CD4-positive, alpha-beta memory T cell (primary cell): ENCODE measurements at regions not wholly inside any gene's neighbourhood (a gene's known extent, or its start where the extent isn't known, plus 50 kb on each side); places are given as distances from the start of the nearest gene placed in this dataset.

ENCODE experiments used
- CTCF ChIA-PET: fragments of 350-600 bp; sonication (Branson Sonifier 250); formaldehyde crosslinking; loops from one replicate; lab custom pipeline; 2021; ENCODE audit warnings: inconsistent platforms; ENCODE audit not compliant: partially characterized antibody; lab: Charles Lee
- POLR2A ChIA-PET: fragments of 350-600 bp; sonication (Branson Sonifier 250); formaldehyde crosslinking; loops from one replicate; lab custom pipeline; 2021; ENCODE audit not compliant: partially characterized antibody; lab: Charles Lee
- DNase-seq, 5 donors: peaks; one replicate each; pipeline versions ENCODE4 v3.0.0 to v3.0.0-alpha.2; 2020 to 2022; ENCODE audit warnings: mixed read lengths in 1 of 5
- H3K27ac ChIP-seq: one replicate; pipeline ENCODE4 v1.7.0; 2013; ENCODE audit warnings: low read depth, low read length
- H3K27me3 ChIP-seq: 2 replicates; pipeline ENCODE4 v1.7.0; 2013; ENCODE audit warnings: mild to moderate bottlenecking, low read length, moderate library complexity; ENCODE audit not compliant: insufficient read depth
- H3K36me3 ChIP-seq: 2 replicates; pipeline ENCODE4 v1.7.0; 2013; ENCODE audit warnings: mild to moderate bottlenecking, low read length, moderate library complexity; ENCODE audit not compliant: insufficient read depth
- H3K4me1 ChIP-seq: 2 replicates; pipeline ENCODE4 v1.7.0; 2013; ENCODE audit warnings: mild to moderate bottlenecking, low read length, moderate library complexity; ENCODE audit not compliant: insufficient read depth
- H3K4me3 ChIP-seq, 2 donors: one replicate each; pipeline ENCODE4 v1.7.0; 2013; ENCODE audit warnings: low read length in 2 of 2, mild to moderate bottlenecking in 1 of 2
- H3K9me3 ChIP-seq, 2 donors: one replicate each; pipeline ENCODE4 v1.7.0; 2013; ENCODE audit warnings: low read length in 2 of 2, control low read depth in 1 of 2; ENCODE audit not compliant: control insufficient read depth in 1 of 2
- H3K27ac Mint-ChIP-seq, 7 donors: one replicate each; pipeline ENCODE4 v1.8.0; 2020 to 2021; ENCODE audit warnings: mixed read lengths in 7 of 7, mild to moderate bottlenecking in 6 of 7, inconsistent platforms in 3 of 7, moderate library complexity in 3 of 7
- H3K27me3 Mint-ChIP-seq, 2 donors: one replicate each; pipeline ENCODE4 v1.8.0; 2020 to 2021; ENCODE audit warnings: mixed read lengths in 2 of 2
- H3K36me3 Mint-ChIP-seq, 2 donors: one replicate each; pipeline ENCODE4 v1.8.0; 2020 to 2021; ENCODE audit warnings: mixed read lengths in 2 of 2, inconsistent platforms in 1 of 2, mild to moderate bottlenecking in 1 of 2
- H3K4me1 Mint-ChIP-seq, 4 donors: one replicate each; pipeline ENCODE4 v1.8.0; 2020 to 2021; ENCODE audit warnings: mixed read lengths in 4 of 4, mild to moderate bottlenecking in 1 of 4
- H3K4me3 Mint-ChIP-seq, 8 donors: one replicate each; pipeline ENCODE4 v1.8.0; 2020 to 2021; ENCODE audit warnings: mixed read lengths in 8 of 8, mild to moderate bottlenecking in 7 of 8, moderate library complexity in 6 of 8, inconsistent platforms in 3 of 8
- H3K9me3 Mint-ChIP-seq, 8 donors: one replicate each; pipeline ENCODE4 v1.8.0; 2020 to 2021; ENCODE audit warnings: mixed read lengths in 8 of 8, mild to moderate bottlenecking in 5 of 8, inconsistent platforms in 3 of 8, moderate library complexity in 1 of 8
- intact Hi-C: fragments of 100-400 bp; cut with micrococcal nuclease; formaldehyde crosslinking; loops from one replicate; pipeline ENCODE4 v1.15.1; 2023

- POLR2A ChIA-PET: no interaction called here
Measured at GRCh38 chr6:80673367-80673766, 566.9 kb downstream of the BCKDHB start.

DNA sequence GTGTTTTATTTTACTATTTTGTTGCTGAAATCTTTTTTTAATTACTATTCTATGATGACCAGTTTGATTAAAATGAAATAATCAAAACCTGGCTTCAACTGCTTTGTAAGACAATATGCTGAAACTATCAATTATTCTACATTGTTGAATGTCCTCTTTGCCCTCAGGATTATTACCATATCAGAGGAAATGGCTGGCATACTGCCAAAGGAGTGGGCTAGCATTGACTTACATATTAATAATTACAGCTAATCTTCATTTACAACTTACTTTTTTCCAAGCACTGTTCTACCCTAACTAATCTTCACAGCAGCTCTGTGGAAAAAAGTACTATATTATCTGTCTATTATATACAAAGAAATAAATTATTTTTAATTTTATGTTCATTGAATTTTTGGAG is 560.5 kb downstream of the BCKDHB start:
- no peaks in the 10 kb centered on the region for H3K36me3 ChIP-seq
- H3K4me3 ChIP-seq: no peak overlapping the region
- no peaks in the 10 kb centered on the region for H3K27me3 Mint-ChIP-seq
- H3K4me3 Mint-ChIP-seq: no peak overlapping the region
- no peaks in the 10 kb centered on the region for H3K27me3 ChIP-seq
- ChIA-PET CTCF (no interaction called here), POLR2A (no interaction called here)
- H3K9me3 Mint-ChIP-seq: peaks cover 0 to 4% (median under 1%) of the 10 kb centered on the region in 8 donors
- intact Hi-C loops: no loop called here
- H3K27ac Mint-ChIP-seq: no peak overlapping the region
- H3K9me3 ChIP-seq: no peaks in the 10 kb centered on the region
- no peak for DNase-seq
- no peaks in the 10 kb centered on the region for H3K4me1 ChIP-seq
- no peaks in the 10 kb centered on the region for H3K36me3 Mint-ChIP-seq
- H3K4me1 Mint-ChIP-seq: no peaks in the 10 kb centered on the region
- no peak overlapping the region for H3K27ac ChIP-seq

More at GRCh38 chr6:80673367-80673766, 566.9 kb downstream of the BCKDHB start:
- no peaks in the 10 kb centered on the region for H3K9me3 ChIP-seq
- DNase-seq: no peak
- intact Hi-C loops: no loop called here
- Mint-ChIP-seq H3K27me3 (no peaks in the 10 kb centered on the region), H3K9me3 (peaks cover 0 to 7% (median 2%) of the 10 kb centered on the region in 8 donors), H3K27ac (no peak overlapping the region), H3K4me1 (no peaks in the 10 kb centered on the region), H3K36me3 (no peaks in the 10 kb centered on the region), H3K4me3 (no peak overlapping the region)
- CTCF ChIA-PET: no interaction called here
- no peaks in the 10 kb centered on the region for H3K4me1 ChIP-seq
- H3K36me3 ChIP-seq: no peaks in the 10 kb centered on the region
- no peaks in the 10 kb centered on the region for H3K27me3 ChIP-seq
- no peak overlapping the region for H3K27ac ChIP-seq
- H3K4me3 ChIP-seq: no peak overlapping the region

- CTCF ChIA-PET: no interaction called here
- no peak for DNase-seq
- no peak overlapping the region for H3K4me3 Mint-ChIP-seq
- POLR2A ChIA-PET: no interaction called here
- H3K36me3 ChIP-seq: no peaks in the 10 kb centered on the region
- no peaks in the 10 kb centered on the region for H3K4me1 ChIP-seq
- H3K27ac ChIP-seq: no peak overlapping the region
- no peaks in the 10 kb centered on the region for H3K4me1 Mint-ChIP-seq
- peaks cover 0 to 5% (median under 1%) of the 10 kb centered on the region in 8 donors for H3K9me3 Mint-ChIP-seq
- no peaks in the 10 kb centered on the region for H3K27me3 Mint-ChIP-seq
- no peaks in the 10 kb centered on the region for H3K36me3 Mint-ChIP-seq
- H3K27ac Mint-ChIP-seq: no peak overlapping the region
- intact Hi-C loops: no loop called here
- H3K9me3 ChIP-seq: no peaks in the 10 kb centered on the region
- no peaks in the 10 kb centered on the region for H3K27me3 ChIP-seq
- no peak overlapping the region for H3K4me3 ChIP-seq
Measured at GRCh38 chr6:80658926-80659325, 552.5 kb downstream of the BCKDHB start.

DNA sequence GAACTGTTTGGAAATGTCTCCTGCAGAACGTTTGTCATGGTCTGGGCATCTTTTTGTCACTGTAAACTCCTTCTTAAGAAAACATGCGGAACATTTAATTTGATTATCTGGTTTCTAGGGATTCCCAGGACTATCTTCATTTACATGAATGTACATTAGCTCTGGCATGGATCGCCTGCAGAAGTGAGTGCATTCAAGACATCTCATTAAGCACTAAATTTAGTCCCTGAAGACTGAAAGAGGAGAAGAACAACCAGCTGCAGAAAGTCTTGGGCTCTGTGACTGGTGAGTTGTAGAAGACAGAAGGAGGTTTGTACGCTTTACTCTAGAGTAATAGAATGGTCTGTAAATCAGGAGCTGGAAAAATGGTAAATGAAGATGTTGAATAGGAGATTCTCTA is 540.7 kb downstream of the BCKDHB start:
- no peak overlapping the region for H3K27ac ChIP-seq
- ChIA-PET POLR2A (no interaction called here), CTCF (no interaction called here)
- H3K4me3 Mint-ChIP-seq: no peak overlapping the region
- H3K27me3 Mint-ChIP-seq: no peaks in the 10 kb centered on the region
- no peak overlapping the region for H3K4me3 ChIP-seq
- no peaks in the 10 kb centered on the region for H3K27me3 ChIP-seq
- H3K9me3 Mint-ChIP-seq: peaks cover 0 to 3% (median 2%) of the 10 kb centered on the region in 8 donors
- no peaks in the 10 kb centered on the region for H3K4me1 ChIP-seq
- H3K9me3 ChIP-seq: no peaks in the 10 kb centered on the region
- no peaks in the 10 kb centered on the region for H3K36me3 Mint-ChIP-seq
- no peak for DNase-seq
- intact Hi-C loops: no loop called here
- no peaks in the 10 kb centered on the region for H3K36me3 ChIP-seq
- H3K27ac Mint-ChIP-seq: no peak overlapping the region
- no peaks in the 10 kb centered on the region for H3K4me1 Mint-ChIP-seq

DNA sequence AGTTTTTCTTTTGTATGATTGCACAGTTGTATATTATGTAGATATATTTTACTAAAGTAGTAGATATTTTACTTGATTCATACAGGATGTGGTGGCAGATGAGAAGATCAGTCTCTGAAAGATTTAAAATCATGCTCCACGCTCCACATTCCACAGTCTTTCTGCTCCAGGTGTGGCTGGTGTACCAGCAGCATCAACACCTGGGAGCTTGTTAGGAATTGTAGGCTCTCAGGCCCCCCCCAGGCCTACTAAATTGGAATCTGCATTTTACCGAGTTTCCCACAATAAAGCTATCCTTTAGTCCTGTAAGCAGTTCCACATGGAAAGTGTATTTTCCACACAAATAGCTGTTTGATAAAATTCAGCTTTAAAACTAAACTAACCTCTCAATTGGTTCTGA is 537.4 kb downstream of the BCKDHB start:
- Mint-ChIP-seq H3K4me3 (no peak overlapping the region), H3K4me1 (no peaks in the 10 kb centered on the region), H3K27ac (no peak overlapping the region), H3K36me3 (no peaks in the 10 kb centered on the region), H3K9me3 (peaks cover 0 to 3% (median 0%) of the 10 kb centered on the region in 8 donors), H3K27me3 (no peaks in the 10 kb centered on the region)
- Histone ChIP-seq H3K4me1 (no peaks in the 10 kb centered on the region), H3K4me3 (no peak overlapping the region), H3K9me3 (no peaks in the 10 kb centered on the region), H3K27me3 (no peaks in the 10 kb centered on the region), H3K27ac (no peak overlapping the region), H3K36me3 (no peaks in the 10 kb centered on the region)
- DNase-seq: no peak
- CTCF ChIA-PET: interaction anchor here (0.8 kb wide), 1 partner anchor 10 kb away, joined by 3 read pairs; no protein-coding TSS in a partner anchor
- POLR2A ChIA-PET: no interaction called here
- intact Hi-C loops: no loop called here

DNA sequence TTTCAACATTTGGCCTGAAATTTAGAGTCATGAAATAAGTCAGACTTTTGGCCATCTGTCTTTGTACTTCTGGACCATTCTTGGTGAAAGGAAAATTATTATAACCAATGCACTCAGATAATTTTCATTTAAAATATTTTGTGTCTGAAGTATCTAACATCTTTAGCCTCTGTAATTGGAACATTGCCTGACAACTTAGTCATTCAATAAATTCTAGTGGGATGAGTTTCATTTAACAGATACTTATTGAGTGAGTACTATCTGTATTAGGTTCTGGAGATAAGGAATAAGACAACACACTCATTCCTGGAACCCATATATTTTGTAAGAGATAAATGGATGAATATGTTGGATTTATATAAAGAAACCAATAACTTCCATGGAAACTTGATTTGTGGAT is 536.0 kb downstream of the BCKDHB start:
- Histone ChIP-seq H3K36me3 (no peaks in the 10 kb centered on the region), H3K27ac (no peak overlapping the region), H3K27me3 (no peaks in the 10 kb centered on the region), H3K4me1 (no peaks in the 10 kb centered on the region), H3K9me3 (no peaks in the 10 kb centered on the region), H3K4me3 (no peak overlapping the region)
- CTCF ChIA-PET: no interaction called here
- no peaks in the 10 kb centered on the region for H3K27me3 Mint-ChIP-seq
- peaks cover 0 to 3% (median 0%) of the 10 kb centered on the region in 8 donors for H3K9me3 Mint-ChIP-seq
- H3K27ac Mint-ChIP-seq: no peak overlapping the region
- H3K4me1 Mint-ChIP-seq: no peaks in the 10 kb centered on the region
- H3K36me3 Mint-ChIP-seq: no peaks in the 10 kb centered on the region
- H3K4me3 Mint-ChIP-seq: no peak overlapping the region
- intact Hi-C loops: no loop called here
- POLR2A ChIA-PET: no interaction called here
- DNase-seq: no peak

- intact Hi-C loops: no loop called here
- CTCF ChIA-PET: no interaction called here
- no peaks in the 10 kb centered on the region for H3K27me3 Mint-ChIP-seq
- peaks cover 0 to 3% (median 0%) of the 10 kb centered on the region in 8 donors for H3K9me3 Mint-ChIP-seq
- no peak overlapping the region for H3K27ac Mint-ChIP-seq
- Histone ChIP-seq H3K9me3 (no peaks in the 10 kb centered on the region), H3K4me3 (no peak overlapping the region), H3K27me3 (no peaks in the 10 kb centered on the region), H3K36me3 (no peaks in the 10 kb centered on the region), H3K4me1 (no peaks in the 10 kb centered on the region), H3K27ac (no peak overlapping the region)
- POLR2A ChIA-PET: no interaction called here
- no peak overlapping the region for H3K4me3 Mint-ChIP-seq
- DNase-seq: no peak
- H3K4me1 Mint-ChIP-seq: no peaks in the 10 kb centered on the region
- no peaks in the 10 kb centered on the region for H3K36me3 Mint-ChIP-seq
Measured at GRCh38 chr6:80641591-80641990, 535.1 kb downstream of the BCKDHB start.

- Histone ChIP-seq H3K9me3 (no peaks in the 10 kb centered on the region), H3K4me3 (no peak overlapping the region), H3K36me3 (no peaks in the 10 kb centered on the region), H3K4me1 (no peaks in the 10 kb centered on the region), H3K27me3 (no peaks in the 10 kb centered on the region), H3K27ac (no peak overlapping the region)
- H3K4me3 Mint-ChIP-seq: no peak overlapping the region
- H3K4me1 Mint-ChIP-seq: no peaks in the 10 kb centered on the region
- H3K27me3 Mint-ChIP-seq: no peaks in the 10 kb centered on the region
- H3K27ac Mint-ChIP-seq: no peak overlapping the region
- POLR2A ChIA-PET: no interaction called here
- peaks cover 0 to 3% (median 0%) of the 10 kb centered on the region in 8 donors for H3K9me3 Mint-ChIP-seq
- CTCF ChIA-PET: no interaction called here
- no peak for DNase-seq
- intact Hi-C loops: no loop called here
- H3K36me3 Mint-ChIP-seq: no peaks in the 10 kb centered on the region
Measured at GRCh38 chr6:80640176-80640575, 533.7 kb downstream of the BCKDHB start.
